HEK293 (cell line): ENCODE measurements at regions not wholly inside any gene's neighbourhood (a gene's known extent, or its start where the extent isn't known, plus 50 kb on each side); places are given as distances from the start of the nearest gene placed in this dataset.

ENCODE experiments used
- CTCF ChIA-PET: fragments of 350-600 bp; formaldehyde crosslinking; extraction: SDS; loops from one replicate; lab custom pipeline; 2021; ENCODE audit warnings: antibody characterized with exemption; lab: Yijun Ruan, JAX
- POLR2A ChIA-PET: fragments of 300-600 bp; formaldehyde crosslinking; extraction: SDS; loops from one replicate; lab custom pipeline; 2020; ENCODE audit warnings: antibody characterized with exemption, inconsistent platforms; lab: Yijun Ruan, JAX
- H3K27ac ChIP-seq: fragments of 200-500 bp; sonication (Bioruptor generic); 2 replicates; pipeline ENCODE4 v1.5.1; 2014; ENCODE audit warnings: low read depth, low read length, control low read depth, inconsistent platforms; ENCODE audit errors: extremely low read depth
- H3K36me3 ChIP-seq, 2 experiments: fragments of 200-500 bp in 1 of 2; sonication (Bioruptor generic) in 1 of 2; 1 replicate in 1 of 2; 2 replicates in 1 of 2; pipeline ENCODE4 v1.5.1; 2014 to 2017; ENCODE audit warnings: inconsistent platforms in 2 of 2, low read length in 2 of 2; ENCODE audit not compliant: control insufficient read depth in 2 of 2, insufficient read depth in 1 of 2
- H3K4me1 ChIP-seq: fragments of 200-500 bp; sonication (Bioruptor generic); 2 replicates; pipeline ENCODE4 v1.5.1; 2014; ENCODE audit warnings: mild to moderate bottlenecking, low read length, inconsistent platforms; ENCODE audit not compliant: control insufficient read depth, insufficient read depth
- H3K4me3 ChIP-seq: 2 replicates; pipeline ENCODE4 v1.5.1; 2011; ENCODE audit warnings: low read depth, mild to moderate bottlenecking, control low read depth, low read length, moderate library complexity
- H3K9me3 ChIP-seq: fragments of 200-500 bp; sonication (Bioruptor generic); 2 replicates; pipeline ENCODE4 v1.5.1; 2014; ENCODE audit warnings: low read depth, low read length, inconsistent platforms; ENCODE audit not compliant: control insufficient read depth, insufficient read depth
- PBX3 ChIP-seq: sonication (generic); formaldehyde crosslinking; IDR thresholded peaks from 2 replicates; pipeline ENCODE4 v1.8.1; 2022; ENCODE audit warnings: mild to moderate bottlenecking, moderate library complexity, missing genetic modification reagents
- PRDM1 ChIP-seq: fragments of 450-650 bp; formaldehyde crosslinking; IDR thresholded peaks from 2 replicates; pipeline ENCODE4; 2016; ENCODE audit warnings: missing biosample characterization, missing genetic modification characterization
- SETDB1 ChIP-seq: IDR thresholded peaks from one replicate; pipeline ENCODE4 v1.6.1; 2017; ENCODE audit warnings: mild to moderate bottlenecking, low read length, moderate library complexity, mixed read lengths; ENCODE audit not compliant: insufficient read length
- ZBTB1 ChIP-seq: fragments of 450-650 bp; formaldehyde crosslinking; IDR thresholded peaks from 2 replicates; pipeline ENCODE4 v1.5.1; 2016; ENCODE audit warnings: missing biosample characterization, missing genetic modification characterization
- ZBTB6 ChIP-seq: fragments of 450-650 bp; formaldehyde crosslinking; IDR thresholded peaks from 2 replicates; pipeline ENCODE4 v1.5.1; 2017; ENCODE audit warnings: missing biosample characterization, missing genetic modification characterization
- ZEB2 ChIP-seq: fragments of 450-650 bp; formaldehyde crosslinking; IDR thresholded peaks from 2 replicates; pipeline ENCODE4 v1.5.1; 2016; ENCODE audit warnings: missing biosample characterization, missing genetic modification characterization
- ZNF184 ChIP-seq: fragments of 450-650 bp; IDR thresholded peaks from 2 replicates; pipeline ENCODE4 v1.5.1; 2018; ENCODE audit warnings: missing biosample characterization, mild to moderate bottlenecking, missing genetic modification characterization
- ZNF223 ChIP-seq: fragments of 450-650 bp; formaldehyde crosslinking; IDR thresholded peaks from 2 replicates; pipeline ENCODE4 v1.5.1; 2016; ENCODE audit warnings: missing biosample characterization, missing genetic modification characterization
- ZNF354C ChIP-seq: fragments of 450-650 bp; formaldehyde crosslinking; IDR thresholded peaks from 2 replicates; pipeline ENCODE4 v1.5.1; 2016; ENCODE audit warnings: missing biosample characterization, missing genetic modification characterization, low read depth, borderline replicate concordance
- ZNF530 ChIP-seq: fragments of 450-650 bp; formaldehyde crosslinking; IDR thresholded peaks from 2 replicates; pipeline ENCODE4 v1.5.1; 2016; ENCODE audit warnings: low read depth, missing biosample characterization, missing genetic modification characterization
- ZNF548 ChIP-seq: fragments of 450-650 bp; formaldehyde crosslinking; IDR thresholded peaks from 2 replicates; pipeline ENCODE4 v1.5.1; 2016; ENCODE audit warnings: missing biosample characterization, missing genetic modification characterization
- ZNF747 ChIP-seq: fragments of 450-650 bp; formaldehyde crosslinking; IDR thresholded peaks from 2 replicates; pipeline ENCODE4 v1.5.1; 2016; ENCODE audit warnings: missing biosample characterization, missing genetic modification characterization
- TF ChIP-seq, protein P1 (sequence below): fragments of 450-650 bp; formaldehyde crosslinking; IDR thresholded peaks from 2 replicates; pipeline ENCODE4 v1.5.1; 2017; ENCODE audit warnings: missing biosample characterization, missing genetic modification characterization
- TF ChIP-seq, protein P2 (sequence below): IDR thresholded peaks from 2 replicates; pipeline ENCODE4 v1.6.1; 2011; ENCODE audit warnings: mild to moderate bottlenecking, low read depth, low read length, borderline replicate concordance
- TF ChIP-seq, protein P3 (sequence below): fragments of 450-650 bp; formaldehyde crosslinking; IDR thresholded peaks from 2 replicates; pipeline ENCODE4 v1.5.1; 2016; ENCODE audit warnings: missing biosample characterization, missing genetic modification characterization
- TF ChIP-seq, protein P4 (sequence below): fragments of 450-650 bp; formaldehyde crosslinking; IDR thresholded peaks from 2 replicates; pipeline ENCODE4 v1.5.1; 2016; ENCODE audit warnings: missing biosample characterization, missing genetic modification characterization, borderline replicate concordance

GRCh38 chr1:239438891-239439290 is 52.5 kb downstream of the CHRM3 start:
- Histone ChIP-seq H3K36me3 (no peaks in the 10 kb centered on the region), H3K9me3 (no peaks in the 10 kb centered on the region)
- ChIA-PET CTCF (no interaction called here), POLR2A (no interaction called here)
- no peak for TF ChIP-seq ZNF223 (tag by site-specific recombination)
- TF ChIP-seq ZBTB1 (tag by site-specific recombination): no peak
- no peak for TF ChIP-seq ZNF354C
- TF ChIP-seq PBX3 (CRISPR knock-in tag): no peak
- no peak for TF ChIP-seq ZNF747
- TF ChIP-seq, all 188 proteins: peak for 0
- no peak overlapping the region for H3K4me3 ChIP-seq
- H3K4me1 ChIP-seq: no peaks in the 10 kb centered on the region
- no peak overlapping the region for H3K27ac ChIP-seq

DNA sequence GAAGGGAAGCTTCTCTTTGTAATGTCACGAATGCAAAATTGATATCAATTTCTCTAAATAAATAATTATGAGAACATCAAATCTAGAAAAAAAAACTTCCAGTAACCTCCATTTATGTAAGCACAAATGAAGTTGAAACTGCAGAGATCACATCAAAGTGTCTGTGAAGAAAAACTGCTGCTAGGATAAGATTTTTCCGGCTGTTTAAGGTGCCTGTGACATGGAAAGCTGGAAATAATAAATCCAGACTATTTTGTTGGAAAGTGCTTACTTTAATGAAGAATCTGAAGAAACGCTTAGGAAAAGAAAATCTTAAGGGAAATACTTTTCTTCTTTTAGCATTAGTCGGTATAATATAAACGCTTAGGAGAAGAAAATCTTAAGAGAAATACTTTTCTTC is 57.0 kb downstream of the CHRM3 start:
- CTCF ChIA-PET: interaction anchor here (0.6 kb wide), 1 partner anchor 49 kb away, joined by 3 read pairs; no protein-coding TSS in a partner anchor
- Histone ChIP-seq H3K36me3 (no peaks in the 10 kb centered on the region), H3K9me3 (no peaks in the 10 kb centered on the region), H3K4me1 (no peaks in the 10 kb centered on the region), H3K4me3 (no peak overlapping the region), H3K27ac (no peak overlapping the region)
- TF ChIP-seq, protein P1, sequence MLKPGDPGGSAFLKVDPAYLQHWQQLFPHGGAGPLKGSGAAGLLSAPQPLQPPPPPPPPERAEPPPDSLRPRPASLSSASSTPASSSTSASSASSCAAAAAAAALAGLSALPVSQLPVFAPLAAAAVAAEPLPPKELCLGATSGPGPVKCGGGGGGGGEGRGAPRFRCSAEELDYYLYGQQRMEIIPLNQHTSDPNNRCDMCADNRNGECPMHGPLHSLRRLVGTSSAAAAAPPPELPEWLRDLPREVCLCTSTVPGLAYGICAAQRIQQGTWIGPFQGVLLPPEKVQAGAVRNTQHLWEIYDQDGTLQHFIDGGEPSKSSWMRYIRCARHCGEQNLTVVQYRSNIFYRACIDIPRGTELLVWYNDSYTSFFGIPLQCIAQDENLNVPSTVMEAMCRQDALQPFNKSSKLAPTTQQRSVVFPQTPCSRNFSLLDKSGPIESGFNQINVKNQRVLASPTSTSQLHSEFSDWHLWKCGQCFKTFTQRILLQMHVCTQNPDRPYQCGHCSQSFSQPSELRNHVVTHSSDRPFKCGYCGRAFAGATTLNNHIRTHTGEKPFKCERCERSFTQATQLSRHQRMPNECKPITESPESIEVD (tag by site-specific recombination): no peak
- TF ChIP-seq, protein P2, sequence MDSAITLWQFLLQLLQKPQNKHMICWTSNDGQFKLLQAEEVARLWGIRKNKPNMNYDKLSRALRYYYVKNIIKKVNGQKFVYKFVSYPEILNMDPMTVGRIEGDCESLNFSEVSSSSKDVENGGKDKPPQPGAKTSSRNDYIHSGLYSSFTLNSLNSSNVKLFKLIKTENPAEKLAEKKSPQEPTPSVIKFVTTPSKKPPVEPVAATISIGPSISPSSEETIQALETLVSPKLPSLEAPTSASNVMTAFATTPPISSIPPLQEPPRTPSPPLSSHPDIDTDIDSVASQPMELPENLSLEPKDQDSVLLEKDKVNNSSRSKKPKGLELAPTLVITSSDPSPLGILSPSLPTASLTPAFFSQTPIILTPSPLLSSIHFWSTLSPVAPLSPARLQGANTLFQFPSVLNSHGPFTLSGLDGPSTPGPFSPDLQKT: no peak
- TF ChIP-seq, protein P3, sequence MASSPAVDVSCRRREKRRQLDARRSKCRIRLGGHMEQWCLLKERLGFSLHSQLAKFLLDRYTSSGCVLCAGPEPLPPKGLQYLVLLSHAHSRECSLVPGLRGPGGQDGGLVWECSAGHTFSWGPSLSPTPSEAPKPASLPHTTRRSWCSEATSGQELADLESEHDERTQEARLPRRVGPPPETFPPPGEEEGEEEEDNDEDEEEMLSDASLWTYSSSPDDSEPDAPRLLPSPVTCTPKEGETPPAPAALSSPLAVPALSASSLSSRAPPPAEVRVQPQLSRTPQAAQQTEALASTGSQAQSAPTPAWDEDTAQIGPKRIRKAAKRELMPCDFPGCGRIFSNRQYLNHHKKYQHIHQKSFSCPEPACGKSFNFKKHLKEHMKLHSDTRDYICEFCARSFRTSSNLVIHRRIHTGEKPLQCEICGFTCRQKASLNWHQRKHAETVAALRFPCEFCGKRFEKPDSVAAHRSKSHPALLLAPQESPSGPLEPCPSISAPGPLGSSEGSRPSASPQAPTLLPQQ (tag by site-specific recombination): no peak
- TF ChIP-seq ZNF184: no peak
- POLR2A ChIA-PET: no interaction called here

DNA sequence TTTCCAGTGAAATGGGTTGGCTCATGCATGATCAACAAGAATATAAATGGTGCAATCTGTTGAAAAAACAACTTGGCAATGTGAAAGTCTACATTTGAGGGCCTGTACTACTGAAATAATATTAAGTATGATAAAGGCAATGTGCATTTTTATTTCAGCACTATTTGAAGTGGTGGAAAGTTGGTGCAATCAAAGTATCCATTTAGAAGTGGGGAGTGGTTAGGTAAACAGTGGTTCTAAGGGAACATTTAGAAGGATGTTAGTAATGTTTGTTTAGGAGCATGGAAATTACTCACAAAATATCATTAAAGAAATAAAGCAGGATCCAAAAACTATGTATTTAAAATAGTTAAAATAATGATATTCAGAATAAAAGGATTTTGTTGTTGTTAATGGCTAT is 60.2 kb downstream of the CHRM3 start:
- TF ChIP-seq SETDB1: no peak
- no peak for TF ChIP-seq ZNF548 (tag by site-specific recombination)
- no peak for TF ChIP-seq ZEB2 (tag by site-specific recombination)
- no peak for TF ChIP-seq PRDM1 (tag by site-specific recombination)
- TF ChIP-seq ZNF530 (tag by site-specific recombination): no peak
- TF ChIP-seq, protein P4, sequence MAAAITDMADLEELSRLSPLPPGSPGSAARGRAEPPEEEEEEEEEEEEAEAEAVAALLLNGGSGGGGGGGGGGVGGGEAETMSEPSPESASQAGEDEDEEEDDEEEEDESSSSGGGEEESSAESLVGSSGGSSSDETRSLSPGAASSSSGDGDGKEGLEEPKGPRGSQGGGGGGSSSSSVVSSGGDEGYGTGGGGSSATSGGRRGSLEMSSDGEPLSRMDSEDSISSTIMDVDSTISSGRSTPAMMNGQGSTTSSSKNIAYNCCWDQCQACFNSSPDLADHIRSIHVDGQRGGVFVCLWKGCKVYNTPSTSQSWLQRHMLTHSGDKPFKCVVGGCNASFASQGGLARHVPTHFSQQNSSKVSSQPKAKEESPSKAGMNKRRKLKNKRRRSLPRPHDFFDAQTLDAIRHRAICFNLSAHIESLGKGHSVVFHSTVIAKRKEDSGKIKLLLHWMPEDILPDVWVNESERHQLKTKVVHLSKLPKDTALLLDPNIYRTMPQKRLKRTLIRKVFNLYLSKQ (tag by site-specific recombination): no peak
- no peak for TF ChIP-seq ZBTB6 (tag by site-specific recombination)
- CTCF ChIA-PET: interaction anchor here (0.7 to 1.2 kb wide), 2 partner anchors 23 to 769 kb away, joined by 3 read pairs; no protein-coding TSS in a partner anchor

More for the DNA sequence above, 60.2 kb downstream of the CHRM3 start:
- Histone ChIP-seq H3K36me3 (no peaks in the 10 kb centered on the region), H3K27ac (no peak overlapping the region), H3K4me3 (no peak overlapping the region), H3K4me1 (peaks cover 6% of the 10 kb centered on the region; the same call in 1 of the 2 replicates), H3K9me3 (no peaks in the 10 kb centered on the region)
- POLR2A ChIA-PET: no interaction called here
